ENCODE measurements at regions not wholly inside any gene's neighbourhood (a gene's known extent, or its start where the extent isn't known, plus 50 kb on each side); places are given as distances from the start of the nearest gene placed in this dataset.

DNA sequence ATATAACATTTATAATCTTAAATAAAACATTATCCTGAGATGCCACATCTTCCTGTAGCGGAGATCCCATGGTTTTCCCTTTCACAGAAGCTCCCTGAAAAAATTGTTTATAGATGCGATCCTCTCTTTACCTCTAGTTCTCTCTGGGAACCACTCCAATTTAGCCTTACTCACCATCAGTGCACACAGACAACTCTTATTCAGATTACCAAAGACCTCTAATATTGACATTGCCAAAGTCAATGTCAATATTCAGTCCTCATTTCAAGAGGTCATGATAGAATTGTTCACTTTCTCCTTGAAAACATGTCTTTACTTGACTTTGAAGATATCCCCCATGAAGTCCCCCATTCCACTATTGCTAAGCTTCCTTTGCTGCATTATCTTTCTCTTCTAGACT lies 248.8 kb downstream of the CTH start:
- ATAC-seq: no peak
- CTCF ChIA-PET: no interaction called here
- Mint-ChIP-seq H3K4me3 (no peak overlapping the region), H3K36me3 (no peaks in the 10 kb centered on the region), H3K9me3 (ENCODE audit: low read depth) (no peaks in the 10 kb centered on the region), H3K27ac (no peak overlapping the region), H3K27me3 (no peaks in the 10 kb centered on the region), H3K4me1 (no peaks in the 10 kb centered on the region)
- no peak for DNase-seq

DNA sequence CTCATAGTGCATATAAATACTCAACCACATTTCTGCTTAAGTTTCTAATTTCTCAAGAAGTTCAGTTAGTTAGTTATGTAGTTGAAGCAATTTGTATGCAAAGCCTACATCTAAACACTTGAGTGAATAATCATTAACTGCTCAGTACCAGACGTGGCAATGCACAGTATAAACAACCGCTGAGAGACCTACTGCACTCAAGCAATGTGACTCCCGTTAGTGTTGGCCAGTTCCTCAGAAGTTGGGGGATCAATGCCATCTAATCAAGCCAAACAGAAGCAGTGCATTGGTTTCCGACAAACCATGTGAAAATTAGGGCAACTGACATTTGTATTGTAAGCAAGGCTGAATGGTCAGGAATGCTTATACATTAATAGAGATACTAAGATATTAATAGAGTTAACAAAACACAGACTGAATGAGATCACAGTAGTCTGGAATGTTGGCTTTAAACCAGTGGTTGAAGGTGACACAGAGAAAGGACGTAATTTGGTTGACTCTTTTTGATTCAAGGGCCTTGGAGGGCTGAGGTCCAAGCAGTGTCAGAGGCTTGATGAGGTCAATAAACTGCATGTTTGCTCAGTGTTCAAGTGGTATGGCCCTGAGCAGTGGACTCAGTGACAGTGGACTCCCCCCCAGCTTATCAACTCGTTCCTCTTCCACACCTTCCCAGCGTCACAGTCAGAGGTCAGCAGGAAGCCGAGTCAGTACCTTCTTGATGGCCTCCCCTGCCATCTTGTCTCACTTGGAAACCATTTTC lies 255.5 kb downstream of the CTH start:
- Mint-ChIP-seq H3K27me3 (no peaks in the 10 kb centered on the region), H3K36me3 (no peaks in the 10 kb centered on the region), H3K27ac (no peak overlapping the region), H3K4me3 (no peak overlapping the region), H3K4me1 (no peaks in the 10 kb centered on the region), H3K9me3 (ENCODE audit: low read depth) (no peaks in the 10 kb centered on the region)
- no peak for ATAC-seq
- DNase-seq: no peak
- CTCF ChIA-PET: no interaction called here

DNA sequence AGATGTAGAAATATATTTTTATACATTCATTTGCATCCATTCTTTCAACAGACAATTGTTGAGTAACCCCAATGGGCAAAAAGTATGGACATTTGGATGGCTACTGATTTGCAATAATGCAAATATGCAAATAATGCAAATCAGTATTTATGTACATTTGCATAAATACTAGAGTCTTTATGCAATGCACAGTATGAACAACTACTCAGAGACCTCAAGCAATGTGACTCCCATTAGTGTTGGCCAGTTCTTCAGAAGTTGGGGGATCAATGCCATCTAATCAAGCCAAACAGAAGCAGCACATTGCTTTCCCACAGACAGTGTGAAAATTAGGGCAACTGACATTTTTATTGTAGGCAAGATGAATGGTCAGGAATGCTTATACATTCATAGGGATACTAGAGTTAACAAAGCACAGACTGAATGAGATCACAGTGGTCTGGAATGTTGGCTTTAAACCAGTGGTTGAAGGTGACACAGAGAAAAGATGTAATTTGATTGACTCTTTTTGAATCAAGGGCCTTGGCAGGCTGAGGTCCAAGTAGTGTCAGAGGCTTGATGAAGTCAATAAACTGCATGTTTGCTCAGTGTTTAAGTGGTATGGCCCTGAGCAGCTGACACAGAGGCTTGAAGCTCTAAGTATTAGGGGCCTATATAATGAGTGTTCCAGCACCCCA lies 256.6 kb downstream of the CTH start:
- H3K27me3 Mint-ChIP-seq: no peaks in the 10 kb centered on the region
- ATAC-seq (no peak), DNase-seq (no peak)
- H3K9me3 Mint-ChIP-seq (ENCODE audit: low read depth): no peaks in the 10 kb centered on the region
- H3K27ac Mint-ChIP-seq: no peak overlapping the region
- H3K36me3 Mint-ChIP-seq: no peaks in the 10 kb centered on the region
- H3K4me1 Mint-ChIP-seq: no peaks in the 10 kb centered on the region
- H3K4me3 Mint-ChIP-seq: no peak overlapping the region
- CTCF ChIA-PET: no interaction called here

DNA sequence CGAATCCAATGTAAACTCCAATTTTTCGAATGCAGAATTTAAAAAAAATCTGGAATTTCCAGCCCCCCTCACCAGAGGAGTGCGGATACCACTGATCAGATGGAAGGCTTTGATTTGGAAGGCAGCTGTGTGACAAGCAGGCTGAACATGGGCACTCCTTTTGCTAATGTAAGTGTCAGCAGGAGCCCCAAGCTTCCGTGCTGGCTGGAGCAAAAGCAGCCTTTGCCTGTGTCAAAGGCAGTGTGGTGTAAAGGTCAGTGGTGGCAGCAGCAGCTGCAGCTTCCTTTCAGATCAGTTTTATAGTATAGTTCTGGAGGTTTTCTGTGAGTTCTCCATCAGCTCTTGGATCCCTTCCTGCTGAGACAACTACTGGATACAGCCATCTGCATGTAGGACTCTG lies 259.9 kb downstream of the CTH start:
- H3K27me3 Mint-ChIP-seq: no peaks in the 10 kb centered on the region
- ATAC-seq (no peak), DNase-seq (no peak)
- H3K4me3 Mint-ChIP-seq: no peak overlapping the region
- H3K27ac Mint-ChIP-seq: no peak overlapping the region
- no peaks in the 10 kb centered on the region for H3K9me3 Mint-ChIP-seq (ENCODE audit: low read depth)
- CTCF ChIA-PET: no interaction called here
- H3K4me1 Mint-ChIP-seq: peaks cover 8% of the 10 kb centered on the region
- no peaks in the 10 kb centered on the region for H3K36me3 Mint-ChIP-seq

DNA sequence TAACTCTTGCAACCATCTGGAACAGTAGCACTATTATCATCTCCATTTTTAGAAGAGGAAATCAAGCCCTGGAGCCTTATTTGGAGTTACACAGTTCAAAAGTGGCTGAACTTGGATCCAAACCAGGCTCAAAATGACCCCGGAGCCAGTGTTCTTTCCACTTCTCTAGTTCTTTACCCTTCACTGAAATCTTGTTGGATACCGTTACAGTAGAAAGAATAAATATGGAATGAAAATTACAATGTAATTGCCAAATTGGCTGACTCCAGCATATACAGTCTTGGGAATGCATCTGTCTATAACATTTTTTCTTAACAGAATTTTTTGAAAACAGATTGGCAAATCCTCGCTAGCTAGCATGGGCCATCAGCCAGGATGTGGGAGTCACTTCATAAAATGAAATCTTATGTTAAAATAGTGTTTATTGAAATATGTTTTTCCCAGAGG lies 261.4 kb downstream of the CTH start:
- CTCF ChIA-PET: no interaction called here
- no peaks in the 10 kb centered on the region for H3K9me3 Mint-ChIP-seq (ENCODE audit: low read depth)
- H3K27me3 Mint-ChIP-seq: peaks cover 3% of the 10 kb centered on the region
- DNase-seq (no peak), ATAC-seq (no peak)
- H3K27ac Mint-ChIP-seq: no peak overlapping the region
- peaks cover 8% of the 10 kb centered on the region for H3K4me1 Mint-ChIP-seq
- H3K36me3 Mint-ChIP-seq: no peaks in the 10 kb centered on the region
- H3K4me3 Mint-ChIP-seq: no peak overlapping the region

DNA sequence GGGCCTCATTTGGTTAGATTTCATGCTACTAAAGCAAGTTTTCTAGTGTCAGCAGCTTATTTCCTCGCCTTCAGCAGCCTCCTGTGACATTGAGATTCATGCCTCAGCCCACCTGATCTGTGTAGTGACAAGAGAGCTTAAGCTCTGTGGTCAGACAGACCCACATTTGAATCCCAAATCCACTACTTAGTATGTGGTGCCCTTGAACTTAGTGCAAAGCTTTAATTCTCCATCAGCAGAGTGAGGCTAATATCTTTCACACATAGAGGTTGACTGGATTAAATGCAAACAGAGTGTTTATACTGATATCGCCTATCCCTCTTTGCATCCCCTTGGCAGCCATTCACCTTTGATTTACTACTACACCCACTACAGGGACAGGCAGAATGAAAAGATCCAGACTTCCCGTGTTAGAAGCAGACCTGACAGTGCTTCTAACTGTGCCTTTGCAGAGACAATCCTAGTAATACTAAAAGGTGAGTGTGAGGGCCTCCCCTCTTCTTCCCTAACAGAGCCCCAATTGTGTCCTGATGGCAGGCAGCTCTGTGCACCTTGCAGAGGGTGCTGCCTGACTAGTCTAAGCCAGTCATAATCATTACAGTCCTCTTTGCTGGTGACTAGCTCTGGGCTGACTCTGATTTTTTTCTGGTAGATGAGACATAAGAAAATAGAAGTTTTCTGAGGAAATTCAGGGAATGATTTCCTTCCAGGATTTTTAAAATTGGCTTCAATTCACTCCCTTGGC lies 264.0 kb downstream of the CTH start:
- DNase-seq: no peak
- Mint-ChIP-seq H3K27ac (no peak overlapping the region), H3K4me3 (no peak overlapping the region), H3K27me3 (peaks cover 3% of the 10 kb centered on the region), H3K9me3 (ENCODE audit: low read depth) (no peaks in the 10 kb centered on the region), H3K4me1 (peaks cover 8% of the 10 kb centered on the region), H3K36me3 (no peaks in the 10 kb centered on the region)
- no peak for ATAC-seq
- CTCF ChIA-PET: no interaction called here

DNA sequence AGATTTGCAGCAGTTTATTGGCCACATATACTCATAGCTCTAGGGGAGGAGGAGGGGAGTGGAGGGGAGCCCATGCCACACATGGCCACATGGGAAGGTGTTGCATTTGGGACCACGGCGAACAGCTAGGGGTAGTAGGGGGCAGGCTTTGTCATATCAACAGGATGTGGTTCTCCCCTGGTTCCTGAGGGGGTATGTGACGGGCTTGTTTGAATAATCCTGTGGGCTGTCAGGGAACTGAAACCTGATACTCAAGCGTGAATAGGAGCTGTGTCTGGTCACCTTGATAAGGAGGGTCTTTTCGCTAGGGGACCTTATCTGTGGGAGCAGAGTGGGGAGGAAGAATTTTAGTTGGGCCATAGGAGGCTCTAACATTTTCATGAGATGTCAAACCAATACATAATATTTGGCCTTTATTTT lies 264.7 kb downstream of the CTH start:
- peak; percentile 57 for ATAC-seq
- DNase-seq: peak; percentile 46
- H3K27ac Mint-ChIP-seq: no peak overlapping the region
- peaks cover 8% of the 10 kb centered on the region for H3K4me1 Mint-ChIP-seq
- no peaks in the 10 kb centered on the region for H3K36me3 Mint-ChIP-seq
- no peak overlapping the region for H3K4me3 Mint-ChIP-seq
- CTCF ChIA-PET: no interaction called here
- peaks cover 3% of the 10 kb centered on the region for H3K27me3 Mint-ChIP-seq
- no peaks in the 10 kb centered on the region for H3K9me3 Mint-ChIP-seq (ENCODE audit: low read depth)

DNA sequence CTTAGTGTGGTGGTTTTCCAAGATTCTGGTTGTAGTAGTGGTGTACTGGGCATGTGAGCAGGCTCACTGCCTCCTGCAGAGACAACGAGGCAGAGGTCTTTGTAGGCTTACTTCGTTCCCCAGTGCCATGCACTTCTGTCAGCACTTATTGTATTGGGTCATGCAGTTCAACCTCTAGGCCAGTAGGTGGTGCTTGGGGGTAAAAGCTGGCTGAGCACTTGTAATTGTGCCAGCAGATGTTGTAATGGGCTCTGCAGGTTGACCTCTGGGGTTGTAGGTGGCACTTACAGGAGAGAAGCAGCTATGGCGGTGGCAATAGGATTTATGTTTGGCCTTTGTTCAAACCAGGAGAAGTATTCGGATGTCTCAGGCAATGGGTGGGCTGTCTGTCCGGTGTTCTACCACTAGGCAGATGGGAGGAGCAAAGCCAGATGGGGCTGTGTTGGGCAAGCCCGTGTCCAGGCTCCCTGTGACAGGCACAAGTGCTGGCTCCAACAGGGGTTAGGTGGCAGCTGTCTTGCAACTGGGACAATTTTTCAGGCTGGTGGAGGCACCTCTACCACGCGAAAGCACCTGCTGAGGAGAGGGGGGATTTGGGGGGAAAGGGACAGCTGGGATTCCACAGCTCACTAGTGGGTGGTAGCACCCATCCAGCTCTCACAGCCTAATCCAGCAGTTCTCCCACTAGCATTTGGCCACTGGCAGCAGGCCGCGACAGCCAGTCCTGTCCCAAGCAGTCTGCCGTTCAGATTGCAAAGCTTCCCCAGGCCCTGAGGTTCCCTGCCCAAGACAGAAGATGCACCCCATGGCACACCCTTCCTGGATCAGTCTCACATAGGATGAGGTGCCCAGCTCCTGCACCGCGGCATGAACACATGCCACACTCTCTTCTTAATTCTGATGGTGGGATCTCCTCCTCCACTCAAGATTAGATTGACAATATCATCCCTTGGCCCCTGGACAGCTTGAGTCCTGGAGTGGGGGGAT lies 274.5 kb downstream of the CTH start:
- ATAC-seq (peak; percentile 77), DNase-seq (peak; percentile 63)
- H3K36me3 Mint-ChIP-seq: no peaks in the 10 kb centered on the region
- CTCF ChIA-PET: interaction anchor here (0.8 to 1.5 kb wide), 3 partner anchors 211 to 364 kb away, joined by 3 to 5 read pairs (median 3); no protein-coding TSS in a partner anchor
- no peak overlapping the region for H3K4me3 Mint-ChIP-seq
- H3K27me3 Mint-ChIP-seq: peaks cover 12% of the 10 kb centered on the region
- H3K27ac Mint-ChIP-seq: no peak overlapping the region
- H3K4me1 Mint-ChIP-seq: no peaks in the 10 kb centered on the region
- H3K9me3 Mint-ChIP-seq (ENCODE audit: low read depth): no peaks in the 10 kb centered on the region

DNA sequence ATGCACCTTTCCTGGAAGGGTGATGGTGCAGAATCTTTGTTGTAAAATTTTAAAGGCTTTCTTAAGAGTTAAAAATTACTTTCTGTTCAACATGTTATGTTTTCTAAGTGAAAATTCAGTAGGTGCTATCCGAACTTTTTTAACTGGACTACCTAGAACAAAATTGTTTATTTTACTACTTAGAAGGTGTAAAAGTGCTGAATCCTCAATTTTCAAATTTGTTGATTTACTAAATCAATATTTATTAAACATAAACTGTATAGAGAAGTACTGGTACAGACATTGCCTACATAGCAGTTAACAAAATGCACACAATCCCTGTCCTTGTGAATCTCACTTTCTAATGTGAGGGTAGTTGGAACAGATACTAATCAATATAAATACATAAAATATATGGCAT lies 277.5 kb downstream of the CTH start:
- Mint-ChIP-seq H3K9me3 (ENCODE audit: low read depth) (no peaks in the 10 kb centered on the region), H3K27ac (no peak overlapping the region), H3K4me1 (no peaks in the 10 kb centered on the region), H3K4me3 (no peak overlapping the region), H3K36me3 (no peaks in the 10 kb centered on the region), H3K27me3 (peaks cover 13% of the 10 kb centered on the region)
- DNase-seq (no peak), ATAC-seq (no peak)
- CTCF ChIA-PET: no interaction called here

DNA sequence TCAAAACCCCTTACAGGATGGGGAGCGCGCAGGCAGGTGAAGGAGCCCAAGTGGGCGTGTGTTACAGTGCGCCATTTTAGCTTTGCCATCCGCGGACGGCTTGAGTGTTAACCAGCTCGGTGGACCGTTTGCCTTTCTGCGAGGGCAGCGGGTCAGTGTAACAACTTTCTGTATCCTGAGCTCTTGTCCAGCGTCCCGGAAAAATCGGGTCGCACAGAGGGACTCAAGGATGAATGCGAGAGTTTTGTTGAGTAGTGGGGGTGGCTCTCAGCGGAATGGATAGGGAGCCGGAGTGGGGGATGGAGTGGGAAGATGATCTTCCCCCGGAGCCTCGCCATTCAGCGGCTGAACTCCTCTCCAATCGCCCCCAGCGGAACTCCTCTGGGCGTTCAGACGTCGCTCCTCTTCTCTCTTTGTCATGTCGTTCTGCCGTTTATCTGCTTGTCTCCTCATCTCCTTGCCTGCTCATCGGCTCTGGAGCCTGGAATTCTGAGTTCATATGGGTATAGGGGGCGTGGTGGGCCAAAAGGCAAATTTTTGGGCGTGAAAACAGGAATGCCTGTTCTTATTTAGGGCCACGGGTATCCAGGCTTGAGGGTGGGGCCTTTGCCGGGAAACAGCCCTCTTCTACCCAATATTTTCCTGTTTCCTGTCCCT lies 295.4 kb downstream of the CTH start:
- peaks cover 5% of the 10 kb centered on the region for H3K27me3 Mint-ChIP-seq
- H3K4me1 Mint-ChIP-seq: no peaks in the 10 kb centered on the region
- no peak overlapping the region for H3K4me3 Mint-ChIP-seq
- DNase-seq: no peak
- H3K9me3 Mint-ChIP-seq (ENCODE audit: low read depth): peaks cover 2% of the 10 kb centered on the region
- H3K27ac Mint-ChIP-seq: no peak overlapping the region
- CTCF ChIA-PET: no interaction called here
- no peak for ATAC-seq
- no peaks in the 10 kb centered on the region for H3K36me3 Mint-ChIP-seq

DNA sequence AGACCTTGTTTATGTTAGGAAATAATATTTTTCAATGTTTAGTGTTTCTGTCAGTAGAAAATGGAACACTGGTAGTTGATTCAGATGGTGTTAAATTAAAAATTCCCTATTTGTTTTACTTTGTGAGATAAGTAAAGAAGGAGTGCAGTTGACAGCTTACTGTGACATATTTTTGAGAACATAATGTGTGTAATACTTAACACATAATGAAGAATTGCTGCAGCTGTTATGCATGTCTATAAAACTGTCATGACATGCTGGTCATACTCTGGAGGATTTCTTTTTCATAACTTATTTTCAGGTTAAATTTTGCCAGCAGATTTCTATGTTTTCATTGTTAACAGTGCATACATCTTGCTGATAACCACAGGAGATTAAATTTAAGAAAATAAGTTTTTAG lies 296.1 kb downstream of the CTH start:
- Mint-ChIP-seq H3K4me3 (no peak overlapping the region), H3K36me3 (no peaks in the 10 kb centered on the region), H3K27ac (no peak overlapping the region), H3K4me1 (no peaks in the 10 kb centered on the region), H3K9me3 (ENCODE audit: low read depth) (peaks cover 2% of the 10 kb centered on the region), H3K27me3 (peaks cover 5% of the 10 kb centered on the region)
- ATAC-seq (no peak), DNase-seq (no peak)
- CTCF ChIA-PET: no interaction called here

DNA sequence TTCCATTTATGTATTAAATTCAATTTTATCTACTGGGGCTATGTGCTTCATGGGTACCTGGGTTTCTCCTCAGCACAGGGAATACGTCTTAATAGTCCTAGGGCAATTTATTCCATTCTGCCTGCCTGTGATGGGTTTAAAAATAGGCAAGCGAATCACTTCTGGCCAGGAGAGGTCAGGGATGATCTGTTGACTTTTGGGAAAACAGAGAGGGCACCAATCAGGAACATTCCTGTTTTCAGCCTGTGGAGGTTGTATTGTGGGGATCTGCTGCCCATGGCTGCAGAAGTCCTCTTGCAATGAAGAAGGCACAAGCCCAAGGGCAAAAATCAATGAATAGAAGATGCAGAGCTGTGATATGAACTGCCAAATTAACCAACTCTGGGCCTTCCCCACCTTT lies 303.1 kb downstream of the CTH start:
- no peaks in the 10 kb centered on the region for H3K36me3 Mint-ChIP-seq
- no peaks in the 10 kb centered on the region for H3K4me1 Mint-ChIP-seq
- CTCF ChIA-PET: no interaction called here
- H3K4me3 Mint-ChIP-seq: no peak overlapping the region
- DNase-seq (no peak), ATAC-seq (no peak)
- H3K9me3 Mint-ChIP-seq (ENCODE audit: low read depth): peaks cover 5% of the 10 kb centered on the region
- no peaks in the 10 kb centered on the region for H3K27me3 Mint-ChIP-seq
- no peak overlapping the region for H3K27ac Mint-ChIP-seq

DNA sequence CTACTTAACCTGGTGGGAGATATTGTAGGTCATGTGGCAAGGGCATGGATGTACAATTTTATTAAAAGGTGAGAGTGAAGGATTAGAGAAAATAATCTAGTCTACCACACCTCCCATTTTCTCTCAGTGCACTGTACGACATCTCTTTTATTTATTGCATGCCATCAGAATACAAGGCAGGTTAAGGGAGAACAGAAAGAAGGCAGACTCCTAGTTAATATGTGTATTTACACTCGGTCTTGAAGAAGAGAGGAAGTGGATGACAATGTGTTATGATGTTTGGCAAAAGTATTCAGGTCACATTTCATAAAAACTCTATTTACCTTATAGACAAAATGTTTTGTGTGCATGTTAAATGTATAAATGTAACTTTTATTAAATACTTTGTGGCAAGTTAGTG lies 306.1 kb downstream of the CTH start:
- H3K36me3 Mint-ChIP-seq: no peaks in the 10 kb centered on the region
- no peaks in the 10 kb centered on the region for H3K27me3 Mint-ChIP-seq
- no peak overlapping the region for H3K4me3 Mint-ChIP-seq
- H3K9me3 Mint-ChIP-seq (ENCODE audit: low read depth): peaks cover 2% of the 10 kb centered on the region
- CTCF ChIA-PET: no interaction called here
- H3K4me1 Mint-ChIP-seq: no peaks in the 10 kb centered on the region
- no peak overlapping the region for H3K27ac Mint-ChIP-seq
- no peak for ATAC-seq
- no peak for DNase-seq

All from activated CD8-positive, alpha-beta memory T cell treated with anti-CD3 and anti-CD28 coated beads, Interleukin-2, amount 10 ng/mL, durations not matched to agents 7 days and 5 days (primary cell).